Urinary bladder (tissue), 3 donors: ENCODE measurements at regions not wholly inside any gene's neighbourhood (a gene's known extent, or its start where the extent isn't known, plus 50 kb on each side); places are given as distances from the start of the nearest gene placed in this dataset.
"Not testable (repeated sequence)": the region's sequence is repeated elsewhere in the genome, so short reads cannot be mapped to it uniquely, and the experiment has no call there.

Source experiments
- DNase-seq: peaks from one replicate; pipeline ENCODE4 v3.0.0-alpha.2; 2015; ENCODE audit errors: extremely low spot score
- H3K27ac ChIP-seq: one replicate; pipeline ENCODE4 v1.5.1; 2013; ENCODE audit warnings: low read depth, mild to moderate bottlenecking, moderate library complexity
- H3K36me3 ChIP-seq: one replicate; pipeline ENCODE4 v1.6.1; 2013; ENCODE audit warnings: mild to moderate bottlenecking, moderate library complexity; ENCODE audit not compliant: insufficient read depth
- H3K4me1 ChIP-seq: one replicate; pipeline ENCODE4 v1.6.1; 2013; ENCODE audit warnings: mild to moderate bottlenecking, moderate library complexity; ENCODE audit not compliant: insufficient read depth
- H3K4me3 ChIP-seq: one replicate; pipeline ENCODE4 v1.5.1; 2013; ENCODE audit warnings: low read depth, low read length
- WGBS: extraction: QIAGEN DNeasy Blood & Tissue Kit; methylation state at CpG from one replicate; pipeline ENCODE4 v1.1.7; 2013; 5-methylcytosine and 5-hydroxymethylcytosine counted together
- donor health status: healthy with polysubstance abuse.
- donor health status: healthy.

GRCh38 chr3:102329561-102329960 lies 105.3 kb upstream of the ZPLD1 start:
- 66% methylated on average over 1 of the region's 1 CpG for WGBS
- H3K27ac ChIP-seq: no peak overlapping the region
- no peak for DNase-seq

GRCh38 chr3:102332205-102332604 lies 102.6 kb upstream of the ZPLD1 start:
- Histone ChIP-seq H3K27ac (no peak overlapping the region), H3K4me1 (no peaks in the 10 kb centered on the region), H3K36me3 (no peaks in the 10 kb centered on the region), H3K4me3 (no peak overlapping the region)
- no peak for DNase-seq
- WGBS: 94% methylated on average over 1 of the region's 1 CpG

More at GRCh38 chr3:102329561-102329960, 105.3 kb upstream of the ZPLD1 start:
- no peaks in the 10 kb centered on the region for H3K36me3 ChIP-seq
- no peak overlapping the region for H3K4me3 ChIP-seq
- no peaks in the 10 kb centered on the region for H3K4me1 ChIP-seq

- Histone ChIP-seq H3K4me3 (no peak overlapping the region), H3K27ac (no peak overlapping the region), H3K4me1 (no peaks in the 10 kb centered on the region), H3K36me3 (no peaks in the 10 kb centered on the region)
- no peak for DNase-seq
These were observed 101.9 kb upstream of the ZPLD1 start for GRCh38 chr3:102332934-102333333.

GRCh38 chr3:102336130-102336529 lies 98.7 kb upstream of the ZPLD1 start:
- DNase-seq: no peak
- no peaks in the 10 kb centered on the region for H3K36me3 ChIP-seq
- no peak overlapping the region for H3K27ac ChIP-seq
- WGBS: 75% methylated on average over 3 of the region's 3 CpGs
- no peaks in the 10 kb centered on the region for H3K4me1 ChIP-seq
- no peak overlapping the region for H3K4me3 ChIP-seq

GRCh38 chr3:102339671-102340070 lies 95.1 kb upstream of the ZPLD1 start:
- Histone ChIP-seq H3K36me3 (no peaks in the 10 kb centered on the region), H3K4me1 (no peaks in the 10 kb centered on the region), H3K4me3 (no peak overlapping the region), H3K27ac (no peak overlapping the region)
- no peak for DNase-seq
- 82% methylated on average over 2 of the region's 2 CpGs for WGBS

- no peak for DNase-seq
- H3K4me1 ChIP-seq: no peaks in the 10 kb centered on the region
- no peaks in the 10 kb centered on the region for H3K36me3 ChIP-seq
- no peak overlapping the region for H3K27ac ChIP-seq
- H3K4me3 ChIP-seq: no peak overlapping the region
These were observed 87.9 kb upstream of the ZPLD1 start for GRCh38 chr3:102346897-102347296.

- Histone ChIP-seq H3K4me3 (no peak overlapping the region), H3K36me3 (no peaks in the 10 kb centered on the region), H3K27ac (no peak overlapping the region), H3K4me1 (no peaks in the 10 kb centered on the region)
- DNase-seq: no peak
- 76% methylated on average over 2 of the region's 2 CpGs for WGBS
These were observed 85.9 kb upstream of the ZPLD1 start for GRCh38 chr3:102348904-102349303.

GRCh38 chr3:102353148-102353547 lies 81.7 kb upstream of the ZPLD1 start:
- Histone ChIP-seq H3K36me3 (no peaks in the 10 kb centered on the region), H3K4me3 (no peak overlapping the region), H3K4me1 (no peaks in the 10 kb centered on the region), H3K27ac (no peak overlapping the region)
- no peak for DNase-seq
- WGBS: 78% methylated on average over 4 of the region's 4 CpGs

GRCh38 chr3:102353805-102354204 lies 81.0 kb upstream of the ZPLD1 start:
- H3K4me3 ChIP-seq: no peak overlapping the region
- 75% methylated on average over 1 of the region's 1 CpG for WGBS
- H3K27ac ChIP-seq: no peak overlapping the region
- no peaks in the 10 kb centered on the region for H3K4me1 ChIP-seq
- no peaks in the 10 kb centered on the region for H3K36me3 ChIP-seq
- no peak for DNase-seq

GRCh38 chr3:102354818-102355515 lies 79.8 kb upstream of the ZPLD1 start:
- H3K4me3 ChIP-seq: no peak overlapping the region
- H3K4me1 ChIP-seq: no peaks in the 10 kb centered on the region
- no peak overlapping the region for H3K27ac ChIP-seq
- H3K36me3 ChIP-seq: no peaks in the 10 kb centered on the region
- DNase-seq: no peak

- Histone ChIP-seq H3K4me3 (no peak overlapping the region), H3K36me3 (no peaks in the 10 kb centered on the region), H3K4me1 (no peaks in the 10 kb centered on the region), H3K27ac (no peak overlapping the region)
- 77% methylated on average over 2 of the region's 2 CpGs for WGBS
- DNase-seq: no peak
These were observed 78.3 kb upstream of the ZPLD1 start for GRCh38 chr3:102356506-102356905.

- H3K27ac ChIP-seq, H3K4me3 ChIP-seq, DNase-seq, H3K36me3 ChIP-seq, H3K4me1 ChIP-seq: not testable (repeated sequence)
- 76% methylated on average over 9 of the region's 9 CpGs for whole genome bisulfite sequencing
These were observed 77.5 kb upstream of the ZPLD1 start for GRCh38 chr3:102357313-102357712.

GRCh38 chr3:102360183-102360860 lies 74.5 kb upstream of the ZPLD1 start:
- no peak for DNase-seq
- no peak overlapping the region for H3K4me3 ChIP-seq
- no peaks in the 10 kb centered on the region for H3K36me3 ChIP-seq
- H3K27ac ChIP-seq: no peak overlapping the region
- no peaks in the 10 kb centered on the region for H3K4me1 ChIP-seq
- 78% methylated on average over 1 of the region's 1 CpG for WGBS

- Histone ChIP-seq H3K4me3 (no peak overlapping the region), H3K27ac (no peak overlapping the region), H3K36me3 (no peaks in the 10 kb centered on the region), H3K4me1 (no peaks in the 10 kb centered on the region)
- DNase-seq: no peak
- 55% methylated on average over 3 of the region's 3 CpGs for WGBS
These were observed 73.7 kb upstream of the ZPLD1 start for GRCh38 chr3:102361101-102361500.
